H1 (cell line): ENCODE measurements at regions not wholly inside any gene's neighbourhood (a gene's known extent, or its start where the extent isn't known, plus 50 kb on each side); places are given as distances from the start of the nearest gene placed in this dataset.

Source experiments
- BCL11A ChIP-seq, 2 experiments: IDR thresholded peaks; one replicate each; pipeline ENCODE4 v1.6.1; 2011; ENCODE audit warnings: low read depth in 2 of 2, low read length in 2 of 2, mild to moderate bottlenecking in 2 of 2
- EZH2 ChIP-seq: fragments of 200-600 bp; sonication (generic); IDR thresholded peaks from 2 replicates; pipeline ENCODE4 v1.7.1; 2012; ENCODE audit warnings: low read depth, mild to moderate bottlenecking, moderate library complexity, low read length, inconsistent platforms; ENCODE audit not compliant: severe bottlenecking
- KDM5A ChIP-seq: fragments of 200-600 bp; IDR thresholded peaks from 2 replicates; pipeline ENCODE4 v1.7.1; 2012; ENCODE audit warnings: mild to moderate bottlenecking, low read length, inconsistent platforms, mixed read lengths
- SUZ12 ChIP-seq: fragments of 200-600 bp; sonication (generic); IDR thresholded peaks from 2 replicates; pipeline ENCODE4 v1.6.1; 2012; ENCODE audit warnings: mild to moderate bottlenecking, inconsistent platforms, low read length, moderate library complexity, mixed read lengths

GRCh38 chr7:132028144-132028920 is 471.9 kb upstream of the PODXL start (continued):
- TF ChIP-seq BCL11A (IDR thresholded peaks at IDR 0.05; ENCODE audit: low read depth in 2 of 2, low read length in 2 of 2) = no peak
- TF ChIP-seq KDM5A = no peak
- no peak for TF ChIP-seq EZH2
- TF ChIP-seq SUZ12 = no peak
